K562 (cell line): ENCODE measurements at regions not wholly inside any gene's neighbourhood (a gene's known extent, or its start where the extent isn't known, plus 50 kb on each side); places are given as distances from the start of the nearest gene placed in this dataset.

ENCODE experiments used
- ATAC-seq: fragments of 200-7000 bp; cut with Tn5 transposase; 3 replicates; pipeline ENCODE4 v1.9.1; 2020; ENCODE audit warnings: moderate library complexity
- BruUV-seq: library from RNA; stranded (reverse); fragments of 400-500 nt; replicated peaks from 2 replicates; lab custom pipeline; 2021; lab: Mats Ljungman, UMichigan
- CTCF ChIA-PET: fragments of 300-600 bp; formaldehyde crosslinking; extraction: SDS; loops from one replicate; lab custom pipeline; 2021; ENCODE audit warnings: low intra/inter-chr PET ratio; lab: Yijun Ruan, JAX
- POLR2A ChIA-PET: fragments of 300-600, 350-650 bp; sonication (Branson Sonifier 250); formaldehyde crosslinking; extraction: SDS; loops from one replicate; lab custom pipeline; 2021; ENCODE audit warnings: antibody characterized with exemption, inconsistent platforms; lab: Yijun Ruan, JAX
- DNase-seq, 4 experiments: peaks; one replicate each; pipeline versions ENCODE4 v3.0.0 to v3.0.0-alpha.2; 2011 to 2018; ENCODE audit warnings: low spot score in 3 of 4, mixed read lengths in 3 of 4; ENCODE audit errors: extremely low read depth in 1 of 4
- FAIRE-seq: peaks from 2 replicates; lab custom pipeline; 2011; peaks lifted over from hg19 to GRCh38; lab: Jason Lieb, UNC
- H2AFZ ChIP-seq: 2 replicates; pipeline ENCODE4 v1.6.0; 2011; ENCODE audit warnings: low read depth, low read length, control low read depth, inconsistent platforms
- H3K27ac ChIP-seq: fragments of 200-600 bp; 3 replicates; pipeline ENCODE4 v1.8.0; 2011; ENCODE audit warnings: low read depth, mild to moderate bottlenecking, control low read depth, inconsistent platforms, low read length, moderate library complexity, mixed read lengths; ENCODE audit errors: extremely low read depth
- H3K27me3 ChIP-seq, 2 experiments: fragments of 300-600 bp in 1 of 2; 2 replicates in 1 of 2; 3 replicates in 1 of 2; pipeline versions ENCODE4 v1.6.0 to v1.8.0; 2011; ENCODE audit warnings: inconsistent platforms in 2 of 2, low read length in 2 of 2, mild to moderate bottlenecking in 1 of 2, mixed read lengths in 1 of 2, moderate library complexity in 1 of 2; ENCODE audit not compliant: control insufficient read depth in 2 of 2, insufficient read depth in 2 of 2
- H3K36me3 ChIP-seq: fragments of 300-600 bp; 3 replicates; pipeline ENCODE4 v1.8.0; 2011; ENCODE audit warnings: mild to moderate bottlenecking, low read length, inconsistent platforms; ENCODE audit not compliant: control insufficient read depth, insufficient read depth
- H3K4me1 ChIP-seq, 2 experiments: fragments of 200-600 bp in 1 of 2; replicated peaks in 1 of 2; 2 replicates in 1 of 2; 3 replicates in 1 of 2; pipeline versions ENCODE4 v1.5.1 to v1.8.0; 2011; ENCODE audit warnings: inconsistent platforms in 2 of 2, low read length in 2 of 2, mild to moderate bottlenecking in 1 of 2, mixed read lengths in 1 of 2, moderate library complexity in 1 of 2; ENCODE audit not compliant: control insufficient read depth in 2 of 2, insufficient read depth in 2 of 2
- H3K4me2 ChIP-seq: 2 replicates; pipeline ENCODE4 v1.6.1; 2011; ENCODE audit warnings: low read length, control low read depth, inconsistent platforms, mixed read lengths; ENCODE audit not compliant: insufficient read depth
- H3K4me3 ChIP-seq: fragments of 200-600 bp; sonication (generic), shearing (Covaris generic); 2 replicates; pipeline ENCODE4 v1.5.1; 2016; ENCODE audit warnings: control low read depth, inconsistent platforms
- H3K79me2 ChIP-seq: fragments of 200-600 bp; 3 replicates; pipeline ENCODE4 v1.8.0; 2011; ENCODE audit warnings: low read length, inconsistent platforms; ENCODE audit not compliant: control insufficient read depth, insufficient read depth
- H3K9ac ChIP-seq, 2 experiments: 2 replicates each; pipeline versions ENCODE4 v1.6.0 to v1.6.1; 2011; ENCODE audit warnings: low read depth in 2 of 2, low read length in 2 of 2, control low read depth in 1 of 2, inconsistent platforms in 1 of 2, mild to moderate bottlenecking in 1 of 2, mixed read lengths in 1 of 2; ENCODE audit not compliant: insufficient read depth in 1 of 2
- H3K9me1 ChIP-seq: one replicate; pipeline ENCODE4 v1.6.0; 2011; ENCODE audit warnings: inconsistent platforms, mild to moderate bottlenecking, low read length, moderate library complexity; ENCODE audit not compliant: control insufficient read depth, insufficient read depth
- H3K9me3 ChIP-seq: replicated peaks from 2 replicates; pipeline ENCODE4 v1.5.1; 2011; ENCODE audit warnings: low read depth, low read length, inconsistent platforms; ENCODE audit not compliant: control insufficient read depth, insufficient read depth
- H4K20me1 ChIP-seq: replicated peaks from 2 replicates; pipeline ENCODE4 v1.6.1; 2011; ENCODE audit warnings: low read length, inconsistent platforms, mixed read lengths; ENCODE audit not compliant: control insufficient read depth, insufficient read depth
- DNMT1 ChIP-seq: fragments of 450-650 bp; IDR thresholded peaks from 2 replicates; pipeline ENCODE4 v1.6.1; 2016; ENCODE audit warnings: antibody characterized with exemption, mild to moderate bottlenecking
- POLR2B ChIP-seq: fragments of 450-650 bp; IDR thresholded peaks from 2 replicates; pipeline ENCODE4 v1.6.1; 2018; ENCODE audit warnings: low read depth; ENCODE audit not compliant: partially characterized antibody
- POLR2H ChIP-seq: IDR thresholded peaks from 2 replicates; pipeline ENCODE4 v1.6.1; 2016; ENCODE audit warnings: missing genetic modification characterization, low read depth, mild to moderate bottlenecking, control low read depth, missing compliant biosample characterization, moderate library complexity
- SMC3 ChIP-seq: conservative IDR thresholded peaks from 2 replicates; pipeline ENCODE4 v1.6.1; 2011; ENCODE audit warnings: low read depth, low read length, improper control_type of control experiment; ENCODE audit not compliant: insufficient read depth
- ZNF121 ChIP-seq: sonication (generic); formaldehyde crosslinking; conservative IDR thresholded peaks from 2 replicates; pipeline ENCODE4 v1.8.0; 2022; ENCODE audit warnings: missing genetic modification reagents
- ZNF175 ChIP-seq: fragments of 200-800 bp; sonication (Bioruptor generic); IDR thresholded peaks from 2 replicates; pipeline ENCODE4 v1.6.1; 2016; ENCODE audit warnings: low read depth, mild to moderate bottlenecking, missing genetic modification characterization, missing compliant biosample characterization
- ZNF324 ChIP-seq: fragments of 250-450 bp; sonication (Bioruptor Pico); IDR thresholded peaks from 2 replicates; pipeline ENCODE4 v1.4.0; 2020; ENCODE audit warnings: mild to moderate bottlenecking
- WGBS: fragments of 100-300 bp; shearing (Covaris generic); methylation state at CpG from one replicate; pipeline ENCODE4 v1.1.6; 2016; ENCODE audit warnings: low coverage, mixed read lengths; ENCODE audit not compliant: insufficient coverage; ENCODE audit errors: missing lambda C conversion rate; 5-methylcytosine and 5-hydroxymethylcytosine counted together
- in situ Hi-C: fragments of 300-500 bp; cut with MboI; formaldehyde crosslinking; loops from 4 replicates; pipeline ENCODE4 v1.15.0; 2018; ENCODE audit warnings: inconsistent platforms, mixed read lengths
- intact Hi-C: fragments of 100-400 bp; cut with micrococcal nuclease; formaldehyde crosslinking; loops from 2 replicates; pipeline ENCODE4 v1.14.2; 2022
- TF ChIP-seq, protein P1 (sequence below): fragments of 450-650 bp; formaldehyde crosslinking; IDR thresholded peaks from 2 replicates; pipeline ENCODE4 v1.4.0; 2022; ENCODE audit warnings: missing genetic modification characterization

DNA sequence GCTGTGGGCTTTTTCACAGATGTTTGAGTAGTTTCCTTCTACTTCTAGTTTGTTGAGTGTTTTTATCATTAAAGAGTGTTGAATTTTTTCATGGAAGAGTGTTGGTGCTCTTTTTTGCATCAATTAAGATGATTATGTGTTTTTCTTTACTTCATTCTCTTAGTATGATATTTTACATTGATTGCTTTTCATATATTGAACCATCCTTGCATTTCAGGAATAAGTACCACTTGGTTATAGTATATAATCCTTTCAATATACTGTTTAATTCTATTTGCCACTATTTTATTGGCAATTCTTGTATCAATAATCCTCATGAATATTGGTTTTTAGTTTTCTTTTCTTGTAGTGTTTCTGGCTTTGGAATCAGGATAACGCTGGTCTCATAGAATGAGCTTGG lies 113.7 kb upstream of the PRDM1 start:
- intact Hi-C loops = no loop called here
- Histone ChIP-seq H2AFZ (no peak overlapping the region), H3K36me3 (no peaks in the 10 kb centered on the region), H3K9me3 (no peaks in the 10 kb centered on the region), H3K27ac (no peak overlapping the region), H4K20me1 (no peaks in the 10 kb centered on the region), H3K4me3 (no peak overlapping the region), H3K27me3 (0 out of 5 replicates have a peak, but pooled peaks cover 0 to under 1% of the 10 kb centered on the region in 2 experiments), H3K9me1 (no peaks in the 10 kb centered on the region), H3K79me2 (no peaks in the 10 kb centered on the region), H3K4me1 (no peaks in the 10 kb centered on the region), H3K9ac (no peak overlapping the region), H3K4me2 (no peak overlapping the region)
- POLR2A ChIA-PET = no interaction called here
- BruUV-seq = no TSS peak
- peak; percentile 96 for TF ChIP-seq ZNF324
- no peak for TF ChIP-seq POLR2B
- no peak for TF ChIP-seq SMC3
- TF ChIP-seq, protein P1, sequence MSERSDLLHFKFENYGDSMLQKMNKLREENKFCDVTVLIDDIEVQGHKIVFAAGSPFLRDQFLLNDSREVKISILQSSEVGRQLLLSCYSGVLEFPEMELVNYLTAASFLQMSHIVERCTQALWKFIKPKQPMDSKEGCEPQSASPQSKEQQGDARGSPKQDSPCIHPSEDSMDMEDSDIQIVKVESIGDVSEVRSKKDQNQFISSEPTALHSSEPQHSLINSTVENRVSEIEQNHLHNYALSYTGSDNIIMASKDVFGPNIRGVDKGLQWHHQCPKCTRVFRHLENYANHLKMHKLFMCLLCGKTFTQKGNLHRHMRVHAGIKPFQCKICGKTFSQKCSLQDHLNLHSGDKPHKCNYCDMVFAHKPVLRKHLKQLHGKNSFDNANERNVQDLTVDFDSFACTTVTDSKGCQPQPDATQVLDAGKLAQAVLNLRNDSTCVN = no peak
- TF ChIP-seq DNMT1 = no peak
- TF ChIP-seq POLR2H = no peak
- TF ChIP-seq ZNF121 (CRISPR knock-in tag) = no peak
- no peak for TF ChIP-seq ZNF175 (CRISPR knock-in tag)
- in situ Hi-C loops = no loop called here
- FAIRE-seq = no peak
- no peak for DNase-seq
- CTCF ChIA-PET = no interaction called here
- ATAC-seq = no peak
- 0% methylated on average over 1 of the region's 1 CpG for WGBS
